ENCODE measurements at regions not wholly inside any gene's neighbourhood (a gene's known extent, or its start where the extent isn't known, plus 50 kb on each side); places are given as distances from the start of the nearest gene placed in this dataset.
A peak's percentile ranks its signal among the peaks of the same experiment; 100 is the strongest.

- DNase-seq (ENCODE audit: low spot score), result no peak
- peaks cover 5% of the 10 kb centered on the region for H3K27me3 Mint-ChIP-seq (ENCODE audit: low read depth)
- no peaks in the 10 kb centered on the region for H3K4me1 Mint-ChIP-seq (ENCODE audit: low read depth)
- no peak overlapping the region for H3K27ac Mint-ChIP-seq (ENCODE audit: unreplicated experiment)
- H3K9me3 Mint-ChIP-seq (ENCODE audit: low read depth), result no peaks in the 10 kb centered on the region
- no peaks in the 10 kb centered on the region for H3K36me3 Mint-ChIP-seq (ENCODE audit: low read depth)
- H3K4me3 Mint-ChIP-seq (ENCODE audit: unreplicated experiment), result no peak overlapping the region
- no peak for TF ChIP-seq CTCF (IDR thresholded peaks at IDR 0.05)
These were observed 54.4 kb upstream of the PDSS1 start for GRCh38 chr10:26642896-26643653.

- Mint-ChIP-seq H3K4me3 (ENCODE audit: unreplicated experiment) (no peak overlapping the region), H3K4me1 (ENCODE audit: low read depth) (no peaks in the 10 kb centered on the region), H3K36me3 (ENCODE audit: low read depth) (no peaks in the 10 kb centered on the region), H3K9me3 (ENCODE audit: low read depth) (no peaks in the 10 kb centered on the region), H3K27ac (ENCODE audit: unreplicated experiment) (no peak overlapping the region), H3K27me3 (ENCODE audit: low read depth) (peaks cover 24% of the 10 kb centered on the region)
- no peak for TF ChIP-seq CTCF (IDR thresholded peaks at IDR 0.05)
- DNase-seq (ENCODE audit: low spot score), result peak; percentile 61
These were observed 49.8 kb upstream of the PDSS1 start for GRCh38 chr10:26647602-26648244.
